UCSD-AML1 (cell line): ENCODE measurements at regions not wholly inside any gene's neighbourhood (a gene's known extent, or its start where the extent isn't known, plus 50 kb on each side); places are given as distances from the start of the nearest gene placed in this dataset.

ENCODE experiments used
- DNase-seq: peaks from one replicate; lab custom pipeline; 2025; ENCODE audit not compliant: unreplicated experiment; lab: John Stamatoyannopoulos, UW

GRCh38 chr16:73610160-73610559 is 562.2 kb upstream of the ZFHX3 start:
- no peak for DNase-seq

- no peak for DNase-seq
Measured at GRCh38 chr16:73608911-73609310, 561.0 kb upstream of the ZFHX3 start.

GRCh38 chr16:73605309-73605708 is 557.4 kb upstream of the ZFHX3 start:
- no peak for DNase-seq

GRCh38 chr16:73601911-73602310 is 554.0 kb upstream of the ZFHX3 start:
- DNase-seq: no peak

- DNase-seq: no peak
Measured at GRCh38 chr16:73599870-73600269, 551.9 kb upstream of the ZFHX3 start.

- no peak for DNase-seq
Measured at GRCh38 chr16:73599351-73599750, 551.4 kb upstream of the ZFHX3 start.

- DNase-seq: no peak
Measured at GRCh38 chr16:73584157-73584556, 536.2 kb upstream of the ZFHX3 start.

- DNase-seq: no peak
Measured at GRCh38 chr16:73572135-73572828, 524.4 kb upstream of the ZFHX3 start.

GRCh38 chr16:73569266-73569980 is 521.5 kb upstream of the ZFHX3 start:
- no peak for DNase-seq

GRCh38 chr16:73568769-73569168 is 520.8 kb upstream of the ZFHX3 start:
- no peak for DNase-seq

- DNase-seq: no peak
Measured at GRCh38 chr16:73565925-73566324, 518.0 kb upstream of the ZFHX3 start.

- no peak for DNase-seq
Measured at GRCh38 chr16:73565263-73565662, 517.3 kb upstream of the ZFHX3 start.

- no peak for DNase-seq
Measured at GRCh38 chr16:73563709-73564108, 515.8 kb upstream of the ZFHX3 start.

- no peak for DNase-seq
Measured at GRCh38 chr16:73560497-73560896, 512.6 kb upstream of the ZFHX3 start.

GRCh38 chr16:73558219-73558618 is 510.3 kb upstream of the ZFHX3 start:
- no peak for DNase-seq

GRCh38 chr16:73553941-73554660 is 506.2 kb upstream of the ZFHX3 start:
- DNase-seq: no peak

GRCh38 chr16:73549984-73550631 is 502.2 kb upstream of the ZFHX3 start:
- DNase-seq: no peak

- no peak for DNase-seq
Measured at GRCh38 chr16:73547552-73548403, 499.9 kb upstream of the ZFHX3 start.

GRCh38 chr16:73546341-73546845 is 498.5 kb upstream of the ZFHX3 start:
- no peak for DNase-seq

- no peak for DNase-seq
Measured at GRCh38 chr16:73545755-73546154, 497.8 kb upstream of the ZFHX3 start.
